Parathyroid adenoma (tissue), 2 donors: ENCODE measurements at regions not wholly inside any gene's neighbourhood (a gene's known extent, or its start where the extent isn't known, plus 50 kb on each side); places are given as distances from the start of the nearest gene placed in this dataset.
"Not testable (repeated sequence)": the region's sequence is repeated elsewhere in the genome, so short reads cannot be mapped to it uniquely, and the experiment has no call there.

Source experiments
- H2AFZ ChIP-seq: fragments of 300-600 bp; sonication (generic); one replicate; pipeline ENCODE4 v1.7.0; 2017; ENCODE audit warnings: antibody characterized with exemption, mild to moderate bottlenecking
- H3K27ac ChIP-seq: fragments of 300-600 bp; sonication (generic); one replicate; pipeline ENCODE4 v1.7.0; 2017
- H3K27me3 ChIP-seq: fragments of 300-600 bp; sonication (generic); one replicate; pipeline ENCODE4 v1.7.0; 2017; ENCODE audit warnings: low read length; ENCODE audit not compliant: control insufficient read depth, insufficient read depth
- H3K36me3 ChIP-seq: fragments of 300-600 bp; sonication (generic); one replicate; pipeline ENCODE4 v1.7.0; 2017; ENCODE audit warnings: low read length; ENCODE audit not compliant: control insufficient read depth, insufficient read depth
- H3K4me1 ChIP-seq: fragments of 300-600 bp; sonication (generic); one replicate; pipeline ENCODE4 v1.7.0; 2017; ENCODE audit warnings: control low read depth
- H3K4me2 ChIP-seq: fragments of 300-600 bp; sonication (generic); one replicate; pipeline ENCODE4 v1.7.0; 2017; ENCODE audit warnings: low read length
- H3K4me3 ChIP-seq: fragments of 300-600 bp; sonication (generic); one replicate; pipeline ENCODE4 v1.7.0; 2017; ENCODE audit warnings: low read depth, low read length
- H3K79me2 ChIP-seq: fragments of 300-600 bp; sonication (generic); one replicate; pipeline ENCODE4 v1.7.0; 2017; ENCODE audit warnings: control low read depth
- H3K9ac ChIP-seq: fragments of 300-600 bp; sonication (generic); one replicate; pipeline ENCODE4 v1.7.0; 2017; ENCODE audit warnings: mild to moderate bottlenecking
- H3K9me3 ChIP-seq: fragments of 300-600 bp; sonication (generic); one replicate; pipeline ENCODE4 v1.7.0; 2017; ENCODE audit warnings: low read length; ENCODE audit not compliant: control insufficient read depth
- CTCF ChIP-seq: fragments of 300-600 bp; sonication (generic); IDR thresholded peaks from one replicate; pipeline ENCODE4 v1.7.0; 2017; ENCODE audit warnings: antibody characterized with exemption, mild to moderate bottlenecking
- donor health status: primary hyperparathyroidism.

DNA sequence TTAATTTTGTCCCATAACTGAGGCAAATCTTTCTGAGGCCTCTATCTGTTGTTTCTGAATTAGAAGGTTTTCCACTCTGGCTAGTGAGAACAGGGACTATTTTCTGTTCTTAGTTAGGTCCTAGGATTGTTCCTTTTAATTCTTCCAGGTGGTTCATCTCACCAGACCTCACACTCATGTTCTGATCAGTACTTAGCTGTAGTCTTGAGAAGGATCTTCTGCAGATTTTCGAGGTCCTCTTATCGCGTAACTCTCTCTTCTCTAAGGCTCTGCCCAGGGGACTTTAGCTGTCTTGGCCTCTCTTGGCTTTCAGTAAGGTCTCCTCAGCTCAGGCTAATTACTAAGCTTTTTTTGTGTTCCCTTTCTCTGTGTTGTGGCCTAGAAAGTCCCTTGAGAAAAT is 201.1 kb downstream of the ETNK1 start:
- H3K9me3 ChIP-seq = no peaks in the 10 kb centered on the region
- H2AFZ ChIP-seq = no peak overlapping the region
- no peak for TF ChIP-seq CTCF
- no peak overlapping the region for H3K9ac ChIP-seq
- H3K4me1 ChIP-seq = no peaks in the 10 kb centered on the region
- no peaks in the 10 kb centered on the region for H3K27me3 ChIP-seq
- no peak overlapping the region for H3K4me2 ChIP-seq
- no peaks in the 10 kb centered on the region for H3K36me3 ChIP-seq
- no peak overlapping the region for H3K27ac ChIP-seq
- no peak overlapping the region for H3K4me3 ChIP-seq
- H3K79me2 ChIP-seq = no peaks in the 10 kb centered on the region

GRCh38 chr12:22826446-22826981 is 201.5 kb downstream of the ETNK1 start:
- H3K79me2 ChIP-seq, H3K4me2 ChIP-seq, H3K27ac ChIP-seq, H3K9me3 ChIP-seq, H3K36me3 ChIP-seq, H2AFZ ChIP-seq, H3K27me3 ChIP-seq, H3K4me1 ChIP-seq, H3K4me3 ChIP-seq, H3K9ac ChIP-seq: not testable (repeated sequence)

- no peak for TF ChIP-seq CTCF
- no peaks in the 10 kb centered on the region for H3K9me3 ChIP-seq
- H3K27ac ChIP-seq = no peak overlapping the region
- H3K27me3 ChIP-seq = no peaks in the 10 kb centered on the region
- H3K4me3 ChIP-seq = no peak overlapping the region
- no peak overlapping the region for H3K9ac ChIP-seq
- H3K4me1 ChIP-seq = no peaks in the 10 kb centered on the region
- H3K36me3 ChIP-seq = no peaks in the 10 kb centered on the region
- no peak overlapping the region for H3K4me2 ChIP-seq
- no peaks in the 10 kb centered on the region for H3K79me2 ChIP-seq
- H2AFZ ChIP-seq = no peak overlapping the region
Observed at GRCh38 chr12:22828066-22828465, 203.1 kb downstream of the ETNK1 start.

DNA sequence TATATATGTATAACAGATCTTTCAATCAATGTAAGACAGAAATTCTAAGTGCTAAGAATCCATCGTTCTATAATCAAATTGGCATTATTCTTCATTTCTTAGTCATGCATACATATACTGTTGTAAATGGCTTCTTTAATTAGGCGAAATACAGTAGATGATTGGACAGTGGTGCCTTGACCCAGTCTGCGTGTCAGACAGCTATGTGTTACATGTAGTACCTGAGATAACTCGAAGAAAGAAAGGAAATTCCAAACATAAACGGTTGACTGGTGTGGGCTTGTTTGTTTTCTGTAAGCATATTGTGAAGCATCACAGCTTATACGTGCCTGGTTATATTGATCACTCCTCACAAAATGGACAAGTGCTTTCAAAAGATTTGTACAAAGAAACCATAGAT is 210.5 kb downstream of the ETNK1 start:
- H3K4me1 ChIP-seq = no peaks in the 10 kb centered on the region

GRCh38 chr12:22850185-22850584 is 225.2 kb downstream of the ETNK1 start:
- no peaks in the 10 kb centered on the region for H3K9me3 ChIP-seq
- H3K9ac ChIP-seq = no peak overlapping the region
- no peak overlapping the region for H3K4me3 ChIP-seq
- H3K27ac ChIP-seq = no peak overlapping the region
- H3K4me1 ChIP-seq = no peaks in the 10 kb centered on the region
- H3K79me2 ChIP-seq = no peaks in the 10 kb centered on the region
- no peak for TF ChIP-seq CTCF
- no peaks in the 10 kb centered on the region for H3K36me3 ChIP-seq
- H3K4me2 ChIP-seq = no peak overlapping the region
- no peaks in the 10 kb centered on the region for H3K27me3 ChIP-seq
- no peak overlapping the region for H2AFZ ChIP-seq

More for the DNA sequence above, 210.5 kb downstream of the ETNK1 start:
- Histone ChIP-seq H3K9ac (no peak overlapping the region), H3K79me2 (no peaks in the 10 kb centered on the region), H3K4me2 (no peak overlapping the region), H3K27me3 (no peaks in the 10 kb centered on the region), H3K27ac (no peak overlapping the region), H3K4me3 (no peak overlapping the region), H3K36me3 (no peaks in the 10 kb centered on the region), H2AFZ (no peak overlapping the region), H3K9me3 (no peaks in the 10 kb centered on the region)
- TF ChIP-seq CTCF = no peak
